CD14-positive monocyte (primary cell): ENCODE measurements at regions not wholly inside any gene's neighbourhood (a gene's known extent, or its start where the extent isn't known, plus 50 kb on each side); places are given as distances from the start of the nearest gene placed in this dataset.

ENCODE experiments used
- DNase-seq, 3 donors: peaks; one replicate each; pipeline ENCODE4 v3.0.0-alpha.2; 2011 to 2022
- H2AFZ ChIP-seq: 2 replicates; pipeline ENCODE4 v1.6.0; 2012; ENCODE audit warnings: mild to moderate bottlenecking, low read depth, low read length, inconsistent platforms; ENCODE audit not compliant: insufficient read depth, poor library complexity, severe bottlenecking
- H3K27ac ChIP-seq, 2 donors: 1 replicate in 1 of 2; 2 replicates in 1 of 2; pipeline ENCODE4 v1.5.1; 2012 to 2013; ENCODE audit warnings: low read length in 2 of 2, control low read depth in 1 of 2, inconsistent platforms in 1 of 2, low read depth in 1 of 2, mild to moderate bottlenecking in 1 of 2
- H3K27me3 ChIP-seq, 2 donors: one replicate each; pipeline versions ENCODE4 v1.6.0 to v1.6.1; 2011 to 2013; ENCODE audit warnings: low read length in 2 of 2; ENCODE audit not compliant: control insufficient read depth in 2 of 2, insufficient read depth in 2 of 2
- H3K36me3 ChIP-seq, 2 donors: replicated peaks in 1 of 2; 1 replicate in 1 of 2; 2 replicates in 1 of 2; pipeline versions ENCODE4 v1.5.1 to v1.6.1; 2012 to 2013; ENCODE audit warnings: low read length in 2 of 2, control low read depth in 1 of 2, inconsistent platforms in 1 of 2, mild to moderate bottlenecking in 1 of 2; ENCODE audit not compliant: insufficient read depth in 2 of 2, control insufficient read depth in 1 of 2
- H3K4me1 ChIP-seq, 2 donors: 1 replicate in 1 of 2; 2 replicates in 1 of 2; pipeline versions ENCODE4 v1.5.1 to v1.6.1; 2012 to 2013; ENCODE audit warnings: low read length in 2 of 2, control low read depth in 1 of 2, inconsistent platforms in 1 of 2, mild to moderate bottlenecking in 1 of 2, moderate library complexity in 1 of 2; ENCODE audit not compliant: insufficient read depth in 2 of 2, control insufficient read depth in 1 of 2
- H3K4me2 ChIP-seq: replicated peaks from 2 replicates; pipeline ENCODE3; 2012; ENCODE audit warnings: low read length, moderate library complexity, mild to moderate bottlenecking; ENCODE audit not compliant: poor library complexity, severe bottlenecking; ENCODE audit errors: extremely low read depth
- H3K4me3 ChIP-seq, 3 experiments: fragments of 200-600 bp in 1 of 3; sonication (generic) in 1 of 3; replicated peaks in 1 of 3; 1 replicate in 2 of 3; 2 replicates in 1 of 3; pipeline ENCODE4 v1.5.1; 2011 to 2013; ENCODE audit warnings: low read length in 3 of 3, mild to moderate bottlenecking in 3 of 3, control low read depth in 2 of 3, low read depth in 2 of 3, inconsistent platforms in 1 of 3, moderate library complexity in 1 of 3
- H3K79me2 ChIP-seq: 2 replicates; pipeline ENCODE4 v1.6.0; 2012; ENCODE audit warnings: mild to moderate bottlenecking, control low read depth, inconsistent platforms, low read length, moderate library complexity; ENCODE audit not compliant: insufficient read depth
- H3K9ac ChIP-seq: 2 replicates; pipeline ENCODE4 v1.6.0; 2017; ENCODE audit warnings: low read length, mild to moderate bottlenecking; ENCODE audit not compliant: insufficient read depth, poor library complexity, severe bottlenecking
- H3K9me3 ChIP-seq, 2 donors: replicated peaks in 1 of 2; 1 replicate in 1 of 2; 2 replicates in 1 of 2; pipeline versions ENCODE4 v1.5.1 to v1.6.1; 2012 to 2013; ENCODE audit warnings: low read length in 2 of 2, control low read depth in 1 of 2; ENCODE audit not compliant: control insufficient read depth in 1 of 2, insufficient read depth in 1 of 2
- H4K20me1 ChIP-seq: 2 replicates; pipeline ENCODE4 v1.6.0; 2012; ENCODE audit warnings: mild to moderate bottlenecking, low read length, control low read depth, moderate library complexity; ENCODE audit not compliant: insufficient read depth
- H3K27ac Mint-ChIP-seq, 7 donors: one replicate each; pipeline ENCODE4 v1.8.0; 2020; ENCODE audit warnings: mild to moderate bottlenecking in 7 of 7, mixed read lengths in 7 of 7, moderate library complexity in 6 of 7, inconsistent platforms in 2 of 7
- H3K27me3 Mint-ChIP-seq, 3 donors: one replicate each; pipeline ENCODE4 v1.8.0; 2021 to 2022; ENCODE audit warnings: low read depth in 3 of 3, mild to moderate bottlenecking in 3 of 3, mixed read lengths in 3 of 3, moderate library complexity in 3 of 3, inconsistent platforms in 1 of 3
- H3K36me3 Mint-ChIP-seq, 2 donors: one replicate each; pipeline ENCODE4 v1.8.0; 2020; ENCODE audit warnings: mixed read lengths in 2 of 2, inconsistent platforms in 1 of 2, mild to moderate bottlenecking in 1 of 2
- H3K4me1 Mint-ChIP-seq: one replicate; pipeline ENCODE4 v1.8.0; 2020; ENCODE audit warnings: mild to moderate bottlenecking, mixed read lengths
- H3K4me3 Mint-ChIP-seq, 2 donors: one replicate each; pipeline ENCODE4 v1.8.0; 2020; ENCODE audit warnings: mild to moderate bottlenecking in 2 of 2, mixed read lengths in 2 of 2, moderate library complexity in 1 of 2
- H3K9me3 Mint-ChIP-seq, 7 donors: one replicate each; pipeline ENCODE4 v1.8.0; 2020 to 2022; ENCODE audit warnings: mixed read lengths in 7 of 7, mild to moderate bottlenecking in 6 of 7, moderate library complexity in 6 of 7, inconsistent platforms in 2 of 7
- WGBS: methylation state at CpG from one replicate; pipeline ENCODE4 v1.1.5; 2013; ENCODE audit warnings: missing lambda C conversion rate; ENCODE audit not compliant: insufficient coverage; 5-methylcytosine and 5-hydroxymethylcytosine counted together
- intact Hi-C, 2 donors: fragments of 100-400 bp; cut with micrococcal nuclease; formaldehyde crosslinking; loops; one replicate each; pipeline versions ENCODE4 v1.15.0 to v1.15.1; 2023
- TF ChIP-seq, protein P1 (sequence below): fragments of 200-600 bp; IDR thresholded peaks from one replicate; pipeline ENCODE4 v1.8.0; 2022; ENCODE audit warnings: antibody characterized with exemption, mild to moderate bottlenecking

GRCh38 chr17:71405101-71405500 is 715.7 kb upstream of the SOX9 start:
- 100% methylated on average over 3 of the region's 3 CpGs for WGBS
- Histone ChIP-seq H3K79me2 (no peaks in the 10 kb centered on the region), H3K9ac (no peak overlapping the region), H3K4me2 (no peak overlapping the region), H3K9me3 (peaks cover 3 to 7% of the 10 kb centered on the region in 2 donors), H4K20me1 (no peaks in the 10 kb centered on the region), H3K27me3 (no peaks in the 10 kb centered on the region), H3K4me3 (no peak overlapping the region), H3K36me3 (no peaks in the 10 kb centered on the region), H3K27ac (no peak overlapping the region), H2AFZ (no peak overlapping the region), H3K4me1 (no peaks in the 10 kb centered on the region)
- no peak for DNase-seq
- no peak overlapping the region for H3K4me3 Mint-ChIP-seq
- H3K27ac Mint-ChIP-seq, result no peak overlapping the region
- TF ChIP-seq, protein P1, sequence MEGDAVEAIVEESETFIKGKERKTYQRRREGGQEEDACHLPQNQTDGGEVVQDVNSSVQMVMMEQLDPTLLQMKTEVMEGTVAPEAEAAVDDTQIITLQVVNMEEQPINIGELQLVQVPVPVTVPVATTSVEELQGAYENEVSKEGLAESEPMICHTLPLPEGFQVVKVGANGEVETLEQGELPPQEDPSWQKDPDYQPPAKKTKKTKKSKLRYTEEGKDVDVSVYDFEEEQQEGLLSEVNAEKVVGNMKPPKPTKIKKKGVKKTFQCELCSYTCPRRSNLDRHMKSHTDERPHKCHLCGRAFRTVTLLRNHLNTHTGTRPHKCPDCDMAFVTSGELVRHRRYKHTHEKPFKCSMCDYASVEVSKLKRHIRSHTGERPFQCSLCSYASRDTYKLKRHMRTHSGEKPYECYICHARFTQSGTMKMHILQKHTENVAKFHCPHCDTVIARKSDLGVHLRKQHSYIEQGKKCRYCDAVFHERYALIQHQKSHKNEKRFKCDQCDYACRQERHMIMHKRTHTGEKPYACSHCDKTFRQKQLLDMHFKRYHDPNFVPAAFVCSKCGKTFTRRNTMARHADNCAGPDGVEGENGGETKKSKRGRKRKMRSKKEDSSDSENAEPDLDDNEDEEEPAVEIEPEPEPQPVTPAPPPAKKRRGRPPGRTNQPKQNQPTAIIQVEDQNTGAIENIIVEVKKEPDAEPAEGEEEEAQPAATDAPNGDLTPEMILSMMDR, result no peak
- no peaks in the 10 kb centered on the region for H3K4me1 Mint-ChIP-seq
- no peaks in the 10 kb centered on the region for H3K36me3 Mint-ChIP-seq
- intact Hi-C loops, result no loop called here
- peaks cover 0 to 22% (median 11%) of the 10 kb centered on the region in 7 donors for H3K9me3 Mint-ChIP-seq
- peaks cover 0 to 1% (median 0%) of the 10 kb centered on the region in 3 donors for H3K27me3 Mint-ChIP-seq

GRCh38 chr17:71407981-71408380 is 712.8 kb upstream of the SOX9 start:
- no peak overlapping the region for H2AFZ ChIP-seq
- no peak overlapping the region for H3K4me2 ChIP-seq
- no peak overlapping the region for H3K27ac ChIP-seq
- Mint-ChIP-seq H3K4me1 (no peaks in the 10 kb centered on the region), H3K36me3 (no peaks in the 10 kb centered on the region), H3K9me3 (peaks cover 0 to 16% (median 11%) of the 10 kb centered on the region in 7 donors), H3K27ac (no peak overlapping the region), H3K27me3 (peaks cover 0 to 1% (median 0%) of the 10 kb centered on the region in 3 donors), H3K4me3 (no peak overlapping the region)
- no peak overlapping the region for H3K4me3 ChIP-seq
- no peaks in the 10 kb centered on the region for H3K27me3 ChIP-seq
- no peak overlapping the region for H3K9ac ChIP-seq
- no peaks in the 10 kb centered on the region for H3K79me2 ChIP-seq
- H3K4me1 ChIP-seq, result no peaks in the 10 kb centered on the region
- no peaks in the 10 kb centered on the region for H3K36me3 ChIP-seq
- WGBS, result 87% methylated on average over 9 of the region's 9 CpGs
- DNase-seq, result no peak
- TF ChIP-seq, protein P1, result no peak
- peaks cover 3 to 7% of the 10 kb centered on the region in 2 donors for H3K9me3 ChIP-seq
- no peaks in the 10 kb centered on the region for H4K20me1 ChIP-seq
- intact Hi-C loops, result no loop called here
